PC-3 (cell line): ENCODE measurements at regions not wholly inside any gene's neighbourhood (a gene's known extent, or its start where the extent isn't known, plus 50 kb on each side); places are given as distances from the start of the nearest gene placed in this dataset.

Source experiments
- CTCF ChIP-seq: fragments of 300-600 bp; sonication (generic); conservative IDR thresholded peaks from 2 replicates; pipeline ENCODE4 v1.5.1; 2017; ENCODE audit warnings: antibody characterized with exemption, low read depth, mild to moderate bottlenecking, low read length
- EZH2 ChIP-seq: fragments of 300-600 bp; sonication (generic); IDR thresholded peaks from one replicate; pipeline ENCODE4 v1.6.1; 2017; ENCODE audit warnings: antibody characterized with exemption, mild to moderate bottlenecking, low read length; ENCODE audit not compliant: unreplicated experiment
- EZH2phosphoT487 ChIP-seq: fragments of 300-600 bp; sonication (generic); IDR thresholded peaks from 2 replicates; pipeline ENCODE4 v1.6.1; 2018; ENCODE audit warnings: mild to moderate bottlenecking, antibody characterized with exemption, low read length, borderline replicate concordance

DNA sequence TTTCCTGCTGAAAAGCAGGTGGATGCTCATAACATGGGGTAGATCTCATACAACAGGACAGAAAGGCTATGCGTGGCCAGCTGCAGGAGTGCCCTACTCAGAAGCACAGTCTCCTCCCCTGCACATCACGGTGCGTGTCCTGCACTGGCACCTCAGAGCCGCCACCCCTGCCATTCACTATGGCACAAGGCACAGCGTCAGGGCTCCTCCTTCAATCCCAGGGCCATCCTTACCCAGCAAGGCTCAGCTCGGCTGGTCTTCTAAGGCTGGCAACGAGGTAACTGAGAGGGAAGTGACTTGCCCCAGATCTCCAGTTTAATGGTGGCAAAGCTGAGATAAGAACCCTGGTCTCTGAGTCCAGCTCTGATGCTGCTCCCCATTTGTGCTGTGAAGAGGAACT is 97.1 kb downstream of the CPN2 start:
- TF ChIP-seq EZH2 (no peak), CTCF (no peak), EZH2phosphoT487 (no peak)
